HCT116 (cell line): ENCODE measurements at regions not wholly inside any gene's neighbourhood (a gene's known extent, or its start where the extent isn't known, plus 50 kb on each side); places are given as distances from the start of the nearest gene placed in this dataset.

Experiments used
- CBX3 ChIP-seq: IDR thresholded peaks from 2 replicates; pipeline ENCODE4 v1.6.1; 2012; ENCODE audit warnings: low read depth
- YY1 ChIP-seq: IDR thresholded peaks from 2 replicates; pipeline ENCODE4 v1.6.1; 2011; ENCODE audit warnings: low read length, low read depth, moderate library complexity, mild to moderate bottlenecking; ENCODE audit not compliant: insufficient replicate concordance; ENCODE audit errors: extremely low read depth

GRCh38 chr12:44929236-44929885 is 53.2 kb upstream of the NELL2 start:
- no peak for TF ChIP-seq CBX3
- no peak for TF ChIP-seq YY1
